ENCODE measurements at regions not wholly inside any gene's neighbourhood (a gene's known extent, or its start where the extent isn't known, plus 50 kb on each side); places are given as distances from the start of the nearest gene placed in this dataset.

- TF ChIP-seq ZNF580 (CRISPR knock-in tag; IDR thresholded peaks at IDR 0.05; ENCODE audit: borderline replicate concordance, low read depth) (no peak), RNF219 (CRISPR knock-in tag; IDR thresholded peaks at IDR 0.05) (no peak), GTF2F1 (IDR thresholded peaks at IDR 0.05; ENCODE audit: low read length) (no peak), SOX6 (IDR thresholded peaks at IDR 0.05) (no peak), SOX6 (CRISPR knock-in tag; IDR thresholded peaks at IDR 0.05) (peak; percentile 63; the same call in 1 of the 2 replicates), ZNF557 (CRISPR knock-in tag; IDR thresholded peaks at IDR 0.05) (no peak), ISL2 (CRISPR knock-in tag; IDR thresholded peaks at IDR 0.05) (peak; percentile 19; the same call in 1 of the 2 replicates), GATA4 (IDR thresholded peaks at IDR 0.05; ENCODE audit: borderline replicate concordance, low read depth) (no peak), KDM5B (CRISPR knock-in tag; IDR thresholded peaks at IDR 0.05; ENCODE audit: borderline replicate concordance) (no peak), THAP8 (CRISPR knock-in tag; IDR thresholded peaks at IDR 0.05; ENCODE audit: borderline replicate concordance) (no peak), ZNF607 (CRISPR knock-in tag; IDR thresholded peaks at IDR 0.05; ENCODE audit: borderline replicate concordance) (no peak), CREM (IDR thresholded peaks at IDR 0.05) (peak; percentile 31; the same call in 1 of the 2 replicates), CREM (CRISPR knock-in tag; IDR thresholded peaks at IDR 0.05) (no peak), SP1 (IDR thresholded peaks at IDR 0.05) (no peak), SP1 (CRISPR knock-in tag; IDR thresholded peaks at IDR 0.05) (no peak), ZNF3 (CRISPR knock-in tag; IDR thresholded peaks at IDR 0.05) (no peak), SOX5 (CRISPR knock-in tag; IDR thresholded peaks at IDR 0.05; ENCODE audit: borderline replicate concordance) (peak; percentile 84; the same call in 1 of the 2 replicates), ZFP36L2 (CRISPR knock-in tag; IDR thresholded peaks at IDR 0.05) (no peak), PHF5A (CRISPR knock-in tag; IDR thresholded peaks at IDR 0.05; ENCODE audit: low read depth, unreplicated experiment) (no peak), RXRA (CRISPR knock-in tag; IDR thresholded peaks at IDR 0.05) (no peak), SMARCC2 (IDR thresholded peaks at IDR 0.05) (no peak)
- TF ChIP-seq, protein P1, sequence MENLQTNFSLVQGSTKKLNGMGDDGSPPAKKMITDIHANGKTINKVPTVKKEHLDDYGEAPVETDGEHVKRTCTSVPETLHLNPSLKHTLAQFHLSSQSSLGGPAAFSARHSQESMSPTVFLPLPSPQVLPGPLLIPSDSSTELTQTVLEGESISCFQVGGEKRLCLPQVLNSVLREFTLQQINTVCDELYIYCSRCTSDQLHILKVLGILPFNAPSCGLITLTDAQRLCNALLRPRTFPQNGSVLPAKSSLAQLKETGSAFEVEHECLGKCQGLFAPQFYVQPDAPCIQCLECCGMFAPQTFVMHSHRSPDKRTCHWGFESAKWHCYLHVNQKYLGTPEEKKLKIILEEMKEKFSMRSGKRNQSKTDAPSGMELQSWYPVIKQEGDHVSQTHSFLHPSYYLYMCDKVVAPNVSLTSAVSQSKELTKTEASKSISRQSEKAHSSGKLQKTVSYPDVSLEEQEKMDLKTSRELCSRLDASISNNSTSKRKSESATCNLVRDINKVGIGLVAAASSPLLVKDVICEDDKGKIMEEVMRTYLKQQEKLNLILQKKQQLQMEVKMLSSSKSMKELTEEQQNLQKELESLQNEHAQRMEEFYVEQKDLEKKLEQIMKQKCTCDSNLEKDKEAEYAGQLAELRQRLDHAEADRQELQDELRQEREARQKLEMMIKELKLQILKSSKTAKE (CRISPR knock-in tag; IDR thresholded peaks at IDR 0.05; ENCODE audit: borderline replicate concordance), result no peak
- TF ChIP-seq, protein P2, sequence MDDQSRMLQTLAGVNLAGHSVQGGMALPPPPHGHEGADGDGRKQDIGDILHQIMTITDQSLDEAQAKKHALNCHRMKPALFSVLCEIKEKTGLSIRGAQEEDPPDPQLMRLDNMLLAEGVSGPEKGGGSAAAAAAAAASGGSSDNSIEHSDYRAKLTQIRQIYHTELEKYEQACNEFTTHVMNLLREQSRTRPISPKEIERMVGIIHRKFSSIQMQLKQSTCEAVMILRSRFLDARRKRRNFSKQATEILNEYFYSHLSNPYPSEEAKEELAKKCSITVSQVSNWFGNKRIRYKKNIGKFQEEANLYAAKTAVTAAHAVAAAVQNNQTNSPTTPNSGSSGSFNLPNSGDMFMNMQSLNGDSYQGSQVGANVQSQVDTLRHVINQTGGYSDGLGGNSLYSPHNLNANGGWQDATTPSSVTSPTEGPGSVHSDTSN (CRISPR knock-in tag; IDR thresholded peaks at IDR 0.05; ENCODE audit: borderline replicate concordance), result no peak
Observed at GRCh38 chr3:166453478-166453877, 616.3 kb upstream of the BCHE start (continued).

All from HepG2 (cell line).